ENCODE measurements at regions not wholly inside any gene's neighbourhood (a gene's known extent, or its start where the extent isn't known, plus 50 kb on each side); places are given as distances from the start of the nearest gene placed in this dataset.

DNA sequence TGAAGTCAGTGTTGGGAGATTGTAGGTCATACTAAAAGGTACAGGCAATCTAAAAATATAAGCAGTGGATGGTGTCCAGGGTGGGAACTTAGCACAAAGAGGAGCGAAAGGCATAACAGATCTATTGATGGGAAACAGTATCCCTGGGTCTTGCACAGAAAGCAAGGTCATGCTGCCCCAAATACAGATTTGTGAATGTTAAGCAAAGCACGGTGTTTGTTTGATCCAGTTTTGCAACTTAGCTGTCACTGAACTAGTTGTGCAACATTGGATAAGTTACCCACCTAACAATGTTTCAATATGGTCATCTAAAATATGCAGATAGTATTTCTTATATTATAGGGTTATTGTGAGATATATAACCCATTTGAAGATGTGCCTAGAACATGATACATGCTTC lies 162.9 kb downstream of the BLID start (continued):
- TF ChIP-seq, protein P1, sequence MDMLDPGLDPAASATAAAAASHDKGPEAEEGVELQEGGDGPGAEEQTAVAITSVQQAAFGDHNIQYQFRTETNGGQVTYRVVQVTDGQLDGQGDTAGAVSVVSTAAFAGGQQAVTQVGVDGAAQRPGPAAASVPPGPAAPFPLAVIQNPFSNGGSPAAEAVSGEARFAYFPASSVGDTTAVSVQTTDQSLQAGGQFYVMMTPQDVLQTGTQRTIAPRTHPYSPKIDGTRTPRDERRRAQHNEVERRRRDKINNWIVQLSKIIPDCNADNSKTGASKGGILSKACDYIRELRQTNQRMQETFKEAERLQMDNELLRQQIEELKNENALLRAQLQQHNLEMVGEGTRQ (IDR thresholded peaks at IDR 0.05; ENCODE audit: borderline replicate concordance, low read depth, low read length) = no peak
- TF ChIP-seq TEAD4 (IDR thresholded peaks at IDR 0.05; ENCODE audit: borderline replicate concordance, insufficient read depth) = no peak

DNA sequence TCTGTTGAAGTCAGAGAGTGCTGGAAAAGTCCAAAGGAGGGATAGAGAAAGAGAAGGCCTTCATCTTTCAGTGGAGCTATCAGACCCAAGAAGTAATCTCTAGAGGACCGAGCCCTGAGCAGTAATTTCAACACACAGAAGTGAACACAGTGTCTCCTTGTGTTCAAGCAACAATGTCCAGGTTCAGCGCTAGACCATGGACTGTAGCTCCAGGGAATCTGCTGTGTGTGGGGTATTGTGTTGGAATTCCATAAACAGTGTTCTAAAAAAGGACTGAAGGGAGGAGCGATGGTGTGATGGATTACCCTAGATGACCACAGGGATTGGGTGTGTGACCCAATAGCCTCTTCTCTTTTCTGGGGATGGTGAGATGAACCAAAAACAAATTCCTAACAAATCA lies 165.9 kb downstream of the BLID start:
- ChIA-PET CTCF (interaction anchor here (0.8 to 1.2 kb wide), 4 partner anchors 93 to 313 kb away, joined by 3 read pairs; no protein-coding TSS in a partner anchor), POLR2A (no interaction called here)
- H2AFZ ChIP-seq (ENCODE audit: low read depth) = no peak overlapping the region

More for the DNA sequence above, 165.9 kb downstream of the BLID start:
- no peaks in the 10 kb centered on the region for H3K9me3 ChIP-seq
- H3K4me3 ChIP-seq (ENCODE audit: low read depth in 2 of 2, low read length in 1 of 2) = no peak overlapping the region
- H3K27ac ChIP-seq (ENCODE audit: low read depth in 2 of 2, low read length in 1 of 2) = no peak overlapping the region
- no peaks in the 10 kb centered on the region for H3K27me3 ChIP-seq (ENCODE audit: insufficient read depth)
- H3K4me1 ChIP-seq (ENCODE audit: control insufficient read depth in 1 of 2, insufficient read depth in 2 of 2, low read depth in 1 of 2, low read length in 1 of 2) = no peaks in the 10 kb centered on the region
- TF ChIP-seq FOXM1 (IDR thresholded peaks at IDR 0.05; ENCODE audit: low read depth) (no peak), RCOR1 (IDR thresholded peaks at IDR 0.05; ENCODE audit: low read length) (no peak), TCF12 (IDR thresholded peaks at IDR 0.05) (no peak), GATA2 (CRISPR knock-in tag; IDR thresholded peaks at IDR 0.05) (no peak), JUND (IDR thresholded peaks at IDR 0.05) (no peak), EP300 (IDR thresholded peaks at IDR 0.05; ENCODE audit: borderline replicate concordance in 1 of 2, low read depth in 1 of 2, low read length in 1 of 2) (no peak), RXRA (IDR thresholded peaks at IDR 0.05; ENCODE audit: borderline replicate concordance, low read depth) (no peak), NRF1 (IDR thresholded peaks at IDR 0.05; ENCODE audit: low read depth, low read length) (no peak)
- TF ChIP-seq, protein P2, sequence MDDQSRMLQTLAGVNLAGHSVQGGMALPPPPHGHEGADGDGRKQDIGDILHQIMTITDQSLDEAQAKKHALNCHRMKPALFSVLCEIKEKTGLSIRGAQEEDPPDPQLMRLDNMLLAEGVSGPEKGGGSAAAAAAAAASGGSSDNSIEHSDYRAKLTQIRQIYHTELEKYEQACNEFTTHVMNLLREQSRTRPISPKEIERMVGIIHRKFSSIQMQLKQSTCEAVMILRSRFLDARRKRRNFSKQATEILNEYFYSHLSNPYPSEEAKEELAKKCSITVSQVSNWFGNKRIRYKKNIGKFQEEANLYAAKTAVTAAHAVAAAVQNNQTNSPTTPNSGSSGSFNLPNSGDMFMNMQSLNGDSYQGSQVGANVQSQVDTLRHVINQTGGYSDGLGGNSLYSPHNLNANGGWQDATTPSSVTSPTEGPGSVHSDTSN (IDR thresholded peaks at IDR 0.05) = no peak
- TF ChIP-seq, protein P3, sequence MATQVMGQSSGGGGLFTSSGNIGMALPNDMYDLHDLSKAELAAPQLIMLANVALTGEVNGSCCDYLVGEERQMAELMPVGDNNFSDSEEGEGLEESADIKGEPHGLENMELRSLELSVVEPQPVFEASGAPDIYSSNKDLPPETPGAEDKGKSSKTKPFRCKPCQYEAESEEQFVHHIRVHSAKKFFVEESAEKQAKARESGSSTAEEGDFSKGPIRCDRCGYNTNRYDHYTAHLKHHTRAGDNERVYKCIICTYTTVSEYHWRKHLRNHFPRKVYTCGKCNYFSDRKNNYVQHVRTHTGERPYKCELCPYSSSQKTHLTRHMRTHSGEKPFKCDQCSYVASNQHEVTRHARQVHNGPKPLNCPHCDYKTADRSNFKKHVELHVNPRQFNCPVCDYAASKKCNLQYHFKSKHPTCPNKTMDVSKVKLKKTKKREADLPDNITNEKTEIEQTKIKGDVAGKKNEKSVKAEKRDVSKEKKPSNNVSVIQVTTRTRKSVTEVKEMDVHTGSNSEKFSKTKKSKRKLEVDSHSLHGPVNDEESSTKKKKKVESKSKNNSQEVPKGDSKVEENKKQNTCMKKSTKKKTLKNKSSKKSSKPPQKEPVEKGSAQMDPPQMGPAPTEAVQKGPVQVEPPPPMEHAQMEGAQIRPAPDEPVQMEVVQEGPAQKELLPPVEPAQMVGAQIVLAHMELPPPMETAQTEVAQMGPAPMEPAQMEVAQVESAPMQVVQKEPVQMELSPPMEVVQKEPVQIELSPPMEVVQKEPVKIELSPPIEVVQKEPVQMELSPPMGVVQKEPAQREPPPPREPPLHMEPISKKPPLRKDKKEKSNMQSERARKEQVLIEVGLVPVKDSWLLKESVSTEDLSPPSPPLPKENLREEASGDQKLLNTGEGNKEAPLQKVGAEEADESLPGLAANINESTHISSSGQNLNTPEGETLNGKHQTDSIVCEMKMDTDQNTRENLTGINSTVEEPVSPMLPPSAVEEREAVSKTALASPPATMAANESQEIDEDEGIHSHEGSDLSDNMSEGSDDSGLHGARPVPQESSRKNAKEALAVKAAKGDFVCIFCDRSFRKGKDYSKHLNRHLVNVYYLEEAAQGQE (IDR thresholded peaks at IDR 0.05; ENCODE audit: low read depth, low read length) = no peak
- TF ChIP-seq, protein P4, sequence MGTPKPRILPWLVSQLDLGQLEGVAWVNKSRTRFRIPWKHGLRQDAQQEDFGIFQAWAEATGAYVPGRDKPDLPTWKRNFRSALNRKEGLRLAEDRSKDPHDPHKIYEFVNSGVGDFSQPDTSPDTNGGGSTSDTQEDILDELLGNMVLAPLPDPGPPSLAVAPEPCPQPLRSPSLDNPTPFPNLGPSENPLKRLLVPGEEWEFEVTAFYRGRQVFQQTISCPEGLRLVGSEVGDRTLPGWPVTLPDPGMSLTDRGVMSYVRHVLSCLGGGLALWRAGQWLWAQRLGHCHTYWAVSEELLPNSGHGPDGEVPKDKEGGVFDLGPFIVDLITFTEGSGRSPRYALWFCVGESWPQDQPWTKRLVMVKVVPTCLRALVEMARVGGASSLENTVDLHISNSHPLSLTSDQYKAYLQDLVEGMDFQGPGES (IDR thresholded peaks at IDR 0.05; ENCODE audit: low read depth, low read length) = no peak
- WGBS (ENCODE audit: low lambda C conversion rate) = 88% methylated on average over 3 of the region's 3 CpGs
- H3F3A ChIP-seq (replicated peaks; ENCODE audit: insufficient read depth) = no peaks in the 10 kb centered on the region
- H3K36me3 ChIP-seq (replicated peaks in 1 of 2; ENCODE audit: control insufficient read depth in 1 of 2, insufficient read depth in 2 of 2, low read length in 1 of 2) = no peaks in the 10 kb centered on the region
- H3K9me2 ChIP-seq = no peaks in the 10 kb centered on the region
- H3K4me2 ChIP-seq = no peak overlapping the region
- DNase-seq = no peak
- H4K20me1 ChIP-seq (ENCODE audit: insufficient read depth) = no peaks in the 10 kb centered on the region
- no peaks in the 10 kb centered on the region for H3K79me2 ChIP-seq (ENCODE audit: insufficient read depth)
- no peak overlapping the region for H3K9ac ChIP-seq
